ELF-1 (cell line): ENCODE measurements at regions not wholly inside any gene's neighbourhood (a gene's known extent, or its start where the extent isn't known, plus 50 kb on each side); places are given as distances from the start of the nearest gene placed in this dataset.
"Not testable (repeated sequence)": the region's sequence is repeated elsewhere in the genome, so short reads cannot be mapped to it uniquely, and the experiment has no call there.

Experiments
- DNase-seq: peaks from one replicate; pipeline ENCODE4 v3.0.0-alpha.2; 2016; ENCODE audit warnings: low read depth, low spot score

GRCh38 chr5:167940911-167941310, 350.5 kb upstream of the WWC1 start:
- DNase-seq: no peak

DNA sequence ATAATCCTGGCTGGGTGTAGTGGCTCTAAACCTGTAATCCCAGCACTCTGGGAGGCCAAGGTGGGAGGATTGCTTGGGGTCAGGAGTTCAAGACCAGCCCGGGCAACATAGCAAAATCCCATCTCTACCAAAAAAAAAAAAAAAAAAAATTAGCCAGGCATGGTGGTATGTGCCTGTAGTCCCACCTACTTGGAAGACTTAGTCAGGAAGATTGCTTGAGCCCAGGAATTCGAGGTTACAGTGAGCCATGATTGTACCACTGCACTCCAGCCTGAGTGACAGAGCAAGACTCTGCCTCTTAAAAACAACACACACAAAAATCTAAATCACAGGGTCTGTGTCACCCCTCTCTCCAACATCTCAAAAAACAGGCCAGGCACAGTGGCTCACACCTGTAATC, 349.9 kb upstream of the WWC1 start:
- not testable (repeated sequence) for DNase-seq

GRCh38 chr5:167943343-167943742, 348.1 kb upstream of the WWC1 start:
- no peak for DNase-seq

- DNase-seq: no peak
Observed at GRCh38 chr5:167944121-167944852, 347.2 kb upstream of the WWC1 start.

- peak; percentile 34 for DNase-seq
Observed at GRCh38 chr5:167945542-167946384, 345.7 kb upstream of the WWC1 start.

DNA sequence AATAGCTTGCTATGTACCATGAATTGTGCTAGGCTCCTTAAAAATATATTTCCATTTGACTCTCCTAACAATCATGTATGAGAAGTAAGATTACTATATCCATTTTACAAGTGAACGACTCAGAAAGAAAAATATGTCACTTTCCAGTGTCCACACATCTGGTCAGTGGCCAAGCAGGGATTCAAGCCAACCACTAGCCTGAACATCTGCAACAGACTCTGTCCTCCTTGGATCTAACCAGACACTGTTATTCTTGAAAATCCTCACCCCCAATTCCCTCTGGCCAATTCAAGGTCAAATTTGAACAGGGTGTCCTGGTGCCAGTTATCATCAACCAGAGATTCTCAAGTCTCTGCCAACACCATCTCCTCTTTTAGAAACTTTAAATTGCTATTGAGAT, 344.1 kb upstream of the WWC1 start:
- no peak for DNase-seq

DNA sequence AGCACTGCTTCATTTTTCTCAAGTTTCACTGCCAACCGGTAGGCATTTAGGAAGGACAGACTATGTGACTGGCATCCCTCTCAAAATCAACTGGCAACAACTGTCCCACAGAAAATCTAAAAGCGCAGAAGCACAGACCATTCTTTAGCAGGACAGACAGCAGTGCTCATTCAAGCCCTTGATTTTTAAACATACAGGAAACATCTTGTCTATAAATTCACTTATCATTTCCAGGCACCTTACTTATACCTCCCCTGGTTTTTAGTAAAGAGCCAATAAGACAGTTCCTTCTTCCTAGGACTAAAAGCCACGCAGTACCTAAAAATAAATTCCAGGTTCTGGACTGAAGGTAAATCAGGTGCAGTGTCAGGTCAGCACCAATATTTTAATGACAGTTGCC, 343.2 kb upstream of the WWC1 start:
- no peak for DNase-seq

GRCh38 chr5:167949435-167949834, 342.0 kb upstream of the WWC1 start:
- DNase-seq: no peak

GRCh38 chr5:167950126-167950721, 341.2 kb upstream of the WWC1 start:
- DNase-seq: peak; percentile 33

DNA sequence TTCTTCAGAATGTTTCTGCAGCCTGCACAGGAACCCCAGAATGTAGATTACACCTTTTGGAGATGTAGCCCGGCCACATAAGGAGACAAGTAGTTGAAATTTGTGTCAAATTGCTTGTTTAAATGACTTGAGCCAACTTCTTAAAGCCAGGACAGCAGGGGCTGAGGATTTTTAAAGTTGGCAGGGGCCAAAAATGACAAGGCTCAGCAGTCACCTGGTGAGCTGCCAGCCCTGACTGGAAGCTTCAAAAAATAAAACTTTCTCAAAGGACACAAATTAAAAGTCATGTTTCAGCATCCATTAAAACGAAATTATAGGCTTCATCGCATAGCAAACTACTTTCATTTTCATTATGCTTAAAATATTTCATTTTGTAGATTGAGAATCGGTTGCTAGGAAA, 340.3 kb upstream of the WWC1 start:
- no peak for DNase-seq

DNA sequence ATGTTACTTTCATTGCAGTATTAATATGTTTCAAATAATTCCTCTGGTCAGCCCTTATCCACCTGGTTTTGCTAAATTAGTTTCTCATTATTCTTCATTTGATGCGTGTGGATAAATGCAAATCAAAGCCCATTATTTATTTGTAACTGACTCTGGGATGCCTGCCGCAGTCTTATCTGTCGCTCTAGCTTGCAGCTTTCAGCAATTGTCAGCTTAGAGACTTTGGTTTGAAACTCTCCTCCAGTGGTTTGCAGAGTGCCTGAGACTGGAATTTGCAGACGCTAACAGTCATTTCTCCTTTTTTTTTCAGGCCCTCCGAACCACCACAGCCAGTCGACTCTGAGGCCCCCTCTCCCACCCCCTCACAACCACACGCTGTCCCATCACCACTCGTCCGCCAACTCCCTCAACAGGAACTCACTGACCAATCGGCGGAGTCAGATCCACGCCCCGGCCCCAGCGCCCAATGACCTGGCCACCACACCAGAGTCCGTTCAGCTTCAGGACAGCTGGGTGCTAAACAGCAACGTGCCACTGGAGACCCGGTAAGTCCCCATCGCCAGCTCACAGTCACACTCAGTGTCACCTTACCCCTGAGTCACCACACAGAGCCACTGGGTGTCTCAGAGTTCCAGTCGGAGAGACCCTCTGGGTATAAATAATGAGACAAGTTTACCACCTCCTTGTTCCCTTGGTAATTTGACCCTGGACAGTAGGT, 339.0 kb upstream of the WWC1 start:
- DNase-seq: peak; percentile 76

- DNase-seq: peak; percentile 89
Observed at GRCh38 chr5:167953151-167953798, 338.2 kb upstream of the WWC1 start.

DNA sequence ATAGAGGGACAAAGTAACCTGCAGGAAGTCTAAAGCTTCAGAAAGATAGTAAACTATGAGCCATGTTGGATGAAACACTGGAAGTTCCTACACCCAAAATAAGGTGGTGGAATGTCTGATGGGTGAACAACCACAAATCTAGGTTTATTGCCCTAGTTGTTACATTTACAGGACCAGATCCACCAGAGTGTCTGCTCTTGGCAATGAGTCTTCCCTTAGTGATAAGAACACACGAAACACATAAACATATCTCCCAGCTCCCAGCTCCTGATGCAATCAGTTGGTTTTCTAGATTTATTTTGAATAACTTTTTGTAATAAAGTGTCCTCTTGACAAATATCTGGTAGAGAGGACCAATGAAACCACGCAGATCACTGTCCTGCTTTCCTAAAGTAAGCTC, 329.7 kb upstream of the WWC1 start:
- no peak for DNase-seq

GRCh38 chr5:167964529-167964928, 326.9 kb upstream of the WWC1 start:
- no peak for DNase-seq

GRCh38 chr5:167965710-167966109, 325.7 kb upstream of the WWC1 start:
- no peak for DNase-seq

DNA sequence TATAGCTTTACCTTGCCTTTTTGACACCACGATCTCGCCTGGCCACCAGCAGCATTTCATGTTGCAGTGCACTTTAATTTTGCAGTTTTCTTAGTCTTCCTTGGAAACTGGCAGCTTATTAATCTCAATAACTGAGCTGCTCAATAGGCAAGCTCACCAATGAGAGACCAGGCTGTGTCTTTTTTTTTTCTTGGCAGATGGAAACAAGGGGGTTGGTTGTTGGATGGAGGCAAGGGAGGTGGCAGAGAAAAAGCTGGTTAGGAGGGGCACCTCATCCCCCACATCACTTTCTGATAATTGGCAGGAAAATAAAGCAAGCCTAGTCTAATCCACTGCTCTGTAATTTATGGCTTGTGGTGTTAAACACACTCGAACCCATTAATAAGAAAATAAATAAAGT, 324.5 kb upstream of the WWC1 start:
- no peak for DNase-seq

- DNase-seq: peak; percentile 10
Observed at GRCh38 chr5:167967494-167968177, 323.8 kb upstream of the WWC1 start.

GRCh38 chr5:167968837-167969236, 322.6 kb upstream of the WWC1 start:
- DNase-seq: no peak

GRCh38 chr5:167969998-167970397, 321.4 kb upstream of the WWC1 start:
- peak; percentile 6 for DNase-seq

DNA sequence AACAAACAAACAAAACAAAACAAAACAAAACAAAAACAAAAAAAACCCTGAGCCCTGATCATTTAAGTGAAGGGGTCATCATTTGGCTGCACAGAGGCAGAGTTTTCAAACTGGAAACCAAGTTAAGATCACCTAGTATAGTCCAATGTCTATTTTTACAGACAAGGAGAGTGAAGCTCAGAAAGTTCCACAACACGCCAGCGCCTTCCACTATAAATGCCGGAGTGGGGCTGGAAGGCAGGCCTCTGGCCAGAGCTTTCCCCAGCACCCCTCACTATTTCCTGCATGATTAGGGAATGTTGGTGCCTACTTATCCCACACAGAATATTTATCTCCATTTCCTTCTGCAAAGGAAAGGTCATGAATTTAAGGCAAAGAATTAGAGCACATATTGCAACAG, 319.7 kb upstream of the WWC1 start:
- DNase-seq: no peak

GRCh38 chr5:167973126-167973525, 318.3 kb upstream of the WWC1 start:
- no peak for DNase-seq
